Vagina (tissue), 2 donors: ENCODE measurements at regions not wholly inside any gene's neighbourhood (a gene's known extent, or its start where the extent isn't known, plus 50 kb on each side); places are given as distances from the start of the nearest gene placed in this dataset.

Experiments used
- DNase-seq, 2 donors: peaks; one replicate each; pipeline ENCODE4 v3.0.0-alpha.2; 2017; ENCODE audit errors: extremely low spot score in 2 of 2
- H3K27ac ChIP-seq: fragments of 200-600 bp; sonication (generic); one replicate; pipeline ENCODE4 v1.5.1; 2019
- H3K27me3 ChIP-seq: fragments of 200-600 bp; sonication (generic); one replicate; pipeline ENCODE4 v1.5.1; 2019
- H3K36me3 ChIP-seq, 2 donors: fragments of 200-600 bp; sonication (generic); one replicate each; pipeline ENCODE4 v1.5.1; 2017 to 2019
- H3K4me1 ChIP-seq: fragments of 200-600 bp; sonication (generic); one replicate; pipeline ENCODE4 v1.5.1; 2019
- H3K4me3 ChIP-seq, 2 donors: fragments of 200-600 bp; sonication (generic); 1 replicate in 1 of 2; 2 replicates in 1 of 2; pipeline ENCODE4 v1.5.1; 2016 to 2019
- H3K9me3 ChIP-seq: fragments of 200-600 bp; sonication (generic); one replicate; pipeline ENCODE4 v1.5.1; 2019
- CTCF ChIP-seq, 3 experiments: fragments of 450-650 bp in 2 of 3; fragments of 200-600 bp in 1 of 3; sonication (generic) in 1 of 3; IDR thresholded peaks; one replicate each; pipeline ENCODE4 v1.5.1; 2017 to 2019; ENCODE audit warnings: antibody characterized with exemption in 3 of 3, mild to moderate bottlenecking in 2 of 3, moderate library complexity in 2 of 3
- POLR2A ChIP-seq, 2 donors: fragments of 450-650 bp; IDR thresholded peaks; one replicate each; pipeline ENCODE4 v1.6.1; 2017; ENCODE audit warnings: antibody characterized with exemption in 2 of 2, mild to moderate bottlenecking in 2 of 2, moderate library complexity in 2 of 2
- POLR2AphosphoS5 ChIP-seq, 2 donors: sonication (generic); formaldehyde crosslinking; IDR thresholded peaks; one replicate each; pipeline ENCODE4 v1.9.0; 2017; ENCODE audit warnings: antibody characterized with exemption in 2 of 2, mild to moderate bottlenecking in 2 of 2, low read depth in 1 of 2; ENCODE audit not compliant: insufficient read depth in 1 of 2
- intact Hi-C: fragments of 100-400 bp; cut with DNase I; formaldehyde crosslinking; loops from one replicate; pipeline ENCODE4 v1.15.1; 2023

- intact Hi-C loops: no loop called here
- Histone ChIP-seq H3K4me1 (no peaks in the 10 kb centered on the region), H3K4me3 (no peak overlapping the region), H3K9me3 (no peaks in the 10 kb centered on the region), H3K27ac (no peak overlapping the region), H3K36me3 (no peaks in the 10 kb centered on the region), H3K27me3 (no peaks in the 10 kb centered on the region)
- DNase-seq: no peak
- TF ChIP-seq POLR2A (IDR thresholded peaks at IDR 0.05) (no peak), POLR2AphosphoS5 (IDR thresholded peaks at IDR 0.05; ENCODE audit: insufficient read depth in 1 of 2, low read depth in 1 of 2) (no peak), CTCF (IDR thresholded peaks at IDR 0.05) (no peak)
Observed at GRCh38 chr10:125359401-125359800, 199.0 kb upstream of the CTBP2 start.

GRCh38 chr10:125355657-125356056 lies 195.3 kb upstream of the CTBP2 start:
- no peak overlapping the region for H3K27ac ChIP-seq
- no peaks in the 10 kb centered on the region for H3K27me3 ChIP-seq
- H3K4me1 ChIP-seq: no peaks in the 10 kb centered on the region
- H3K9me3 ChIP-seq: no peaks in the 10 kb centered on the region
- H3K36me3 ChIP-seq: no peaks in the 10 kb centered on the region
- no peak for DNase-seq
- TF ChIP-seq POLR2AphosphoS5 (IDR thresholded peaks at IDR 0.05; ENCODE audit: insufficient read depth in 1 of 2, low read depth in 1 of 2) (no peak), POLR2A (IDR thresholded peaks at IDR 0.05) (no peak), CTCF (IDR thresholded peaks at IDR 0.05) (no peak)
- no peak overlapping the region for H3K4me3 ChIP-seq
- intact Hi-C loops: no loop called here

DNA sequence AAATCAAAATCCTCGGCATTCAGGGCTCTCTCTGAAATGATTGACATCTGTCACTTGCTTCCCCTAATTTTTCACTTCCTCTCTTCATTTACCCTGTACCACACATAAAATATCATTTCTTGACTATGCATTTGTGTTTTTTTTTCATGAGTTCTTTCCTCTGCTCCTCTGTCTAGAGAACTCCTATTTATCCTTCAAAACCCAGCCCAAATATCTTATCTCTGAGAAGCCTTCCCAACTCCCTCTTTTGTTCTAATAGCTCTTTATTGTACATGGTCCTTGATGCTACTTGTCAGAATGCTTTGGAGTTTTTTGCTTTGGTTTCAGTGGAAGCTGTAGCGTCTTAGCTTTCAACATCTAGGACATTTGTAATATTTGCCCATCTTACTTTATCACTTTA lies 190.2 kb upstream of the CTBP2 start:
- H3K4me3 ChIP-seq: no peak overlapping the region
- no peaks in the 10 kb centered on the region for H3K36me3 ChIP-seq
- no peak for TF ChIP-seq POLR2AphosphoS5 (IDR thresholded peaks at IDR 0.05; ENCODE audit: insufficient read depth in 1 of 2, low read depth in 1 of 2)
- TF ChIP-seq POLR2A (IDR thresholded peaks at IDR 0.05): no peak
- TF ChIP-seq CTCF (IDR thresholded peaks at IDR 0.05): no peak
- H3K4me1 ChIP-seq: no peaks in the 10 kb centered on the region
- no peaks in the 10 kb centered on the region for H3K9me3 ChIP-seq
- intact Hi-C loops: no loop called here
- no peaks in the 10 kb centered on the region for H3K27me3 ChIP-seq
- no peak overlapping the region for H3K27ac ChIP-seq
- DNase-seq: no peak

- TF ChIP-seq POLR2AphosphoS5 (IDR thresholded peaks at IDR 0.05; ENCODE audit: insufficient read depth in 1 of 2, low read depth in 1 of 2) (no peak), CTCF (IDR thresholded peaks at IDR 0.05) (no peak), POLR2A (IDR thresholded peaks at IDR 0.05) (no peak)
- Histone ChIP-seq H3K4me1 (no peaks in the 10 kb centered on the region), H3K27ac (no peak overlapping the region), H3K27me3 (no peaks in the 10 kb centered on the region), H3K4me3 (no peak overlapping the region), H3K9me3 (no peaks in the 10 kb centered on the region), H3K36me3 (no peaks in the 10 kb centered on the region)
- no peak for DNase-seq
- intact Hi-C loops: no loop called here
Observed at GRCh38 chr10:125348536-125348935, 188.2 kb upstream of the CTBP2 start.

GRCh38 chr10:125344573-125345171 lies 184.3 kb upstream of the CTBP2 start:
- H3K36me3 ChIP-seq: no peaks in the 10 kb centered on the region
- H3K9me3 ChIP-seq: no peaks in the 10 kb centered on the region
- no peak for DNase-seq
- H3K4me1 ChIP-seq: no peaks in the 10 kb centered on the region
- H3K27me3 ChIP-seq: no peaks in the 10 kb centered on the region
- no peak overlapping the region for H3K27ac ChIP-seq
- H3K4me3 ChIP-seq: no peak overlapping the region
- intact Hi-C loops: no loop called here
- TF ChIP-seq POLR2A (IDR thresholded peaks at IDR 0.05): no peak
